Fibroblast of mammary gland (primary cell): ENCODE measurements at regions not wholly inside any gene's neighbourhood (a gene's known extent, or its start where the extent isn't known, plus 50 kb on each side); places are given as distances from the start of the nearest gene placed in this dataset.

ENCODE experiments used
- DNase-seq: peaks from one replicate; pipeline ENCODE4 v3.0.0-alpha.2; 2010; ENCODE audit warnings: low read depth
- H3K4me3 ChIP-seq: 2 replicates; pipeline ENCODE4 v1.5.1; 2011; ENCODE audit warnings: low read depth, mild to moderate bottlenecking, low read length, moderate library complexity; ENCODE audit not compliant: control insufficient read depth
- CTCF ChIP-seq: conservative IDR thresholded peaks from 2 replicates; pipeline ENCODE4 v1.5.1; 2011; ENCODE audit warnings: low read depth, low read length, inconsistent platforms; ENCODE audit not compliant: control insufficient read depth, insufficient read depth

- no peak overlapping the region for H3K4me3 ChIP-seq
- no peak for TF ChIP-seq CTCF
- DNase-seq, result no peak
Observed at GRCh38 chr22:48376428-48376827, 1451.2 kb downstream of the BRD1 start.

GRCh38 chr22:48373626-48374173 is 1454.0 kb downstream of the BRD1 start:
- DNase-seq, result no peak
- TF ChIP-seq CTCF, result no peak
- no peak overlapping the region for H3K4me3 ChIP-seq

- DNase-seq, result no peak
- H3K4me3 ChIP-seq, result no peak overlapping the region
- no peak for TF ChIP-seq CTCF
Observed at GRCh38 chr22:48372390-48372789, 1455.3 kb downstream of the BRD1 start.

- no peak overlapping the region for H3K4me3 ChIP-seq
- no peak for TF ChIP-seq CTCF
- no peak for DNase-seq
Observed at GRCh38 chr22:48371391-48371790, 1456.3 kb downstream of the BRD1 start.

- DNase-seq, result no peak
- no peak for TF ChIP-seq CTCF
Observed at GRCh38 chr22:48370508-48371325, 1457.0 kb downstream of the BRD1 start.

GRCh38 chr22:48369789-48370507 is 1457.7 kb downstream of the BRD1 start:
- DNase-seq, result no peak
- TF ChIP-seq CTCF, result no peak

More at GRCh38 chr22:48370508-48371325, 1457.0 kb downstream of the BRD1 start:
- no peak overlapping the region for H3K4me3 ChIP-seq

More at GRCh38 chr22:48369789-48370507, 1457.7 kb downstream of the BRD1 start:
- H3K4me3 ChIP-seq, result no peak overlapping the region
